ENCODE measurements at regions not wholly inside any gene's neighbourhood (a gene's known extent, or its start where the extent isn't known, plus 50 kb on each side); places are given as distances from the start of the nearest gene placed in this dataset.
"Not testable (repeated sequence)": the region's sequence is repeated elsewhere in the genome, so short reads cannot be mapped to it uniquely, and the experiment has no call there.

- no peak for DNase-seq (ENCODE audit: low spot score)
Measured at GRCh38 chr7:155396661-155397060, 61.3 kb upstream of the EN2 start.

DNA sequence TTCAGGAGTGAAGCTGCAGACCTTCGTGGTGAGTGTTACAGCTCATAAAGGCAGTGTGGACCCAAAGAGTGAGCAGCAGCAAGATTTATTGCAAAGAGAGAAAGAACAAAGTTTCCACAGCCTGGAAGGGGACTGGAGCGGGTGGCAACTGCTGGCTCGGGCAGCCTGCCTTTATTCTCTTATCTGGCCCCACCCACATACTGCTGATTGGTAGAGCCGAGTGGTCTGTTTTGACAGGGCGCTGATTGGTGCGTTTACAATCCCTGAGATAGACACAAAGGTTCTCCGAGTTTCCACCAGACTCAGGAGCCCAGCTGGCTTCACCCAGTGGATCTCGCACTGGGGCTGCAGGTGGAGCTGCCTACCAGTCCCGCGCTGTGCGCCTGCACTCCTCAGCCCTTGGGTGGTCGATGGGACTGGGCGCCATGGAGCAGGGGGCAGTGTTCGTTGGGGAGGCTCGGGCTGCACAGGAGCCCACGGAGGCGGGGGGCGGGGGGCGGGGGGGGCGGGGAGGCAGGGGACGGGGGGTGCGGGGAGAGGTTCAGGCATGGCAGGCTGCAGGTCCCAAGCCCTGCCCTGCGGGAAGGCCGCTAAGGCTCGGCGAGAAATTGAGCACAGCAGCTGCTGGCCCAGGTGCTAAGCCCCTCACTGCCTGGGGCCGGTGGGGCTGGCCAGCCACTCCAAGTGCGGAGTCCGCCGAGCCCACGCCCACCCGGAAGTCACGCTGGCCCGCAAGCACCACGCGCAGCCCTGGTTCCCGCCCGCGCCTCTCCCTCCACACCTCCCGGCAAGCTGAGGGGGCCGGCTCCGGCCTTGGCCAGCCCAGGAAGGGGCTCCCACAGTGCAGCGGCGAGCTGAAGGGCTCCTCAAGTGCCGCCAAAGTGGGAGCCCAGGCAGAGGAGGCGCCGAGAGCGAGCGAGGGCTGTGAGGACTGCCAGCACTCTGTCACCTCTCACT lies 59.9 kb upstream of the EN2 start:
- DNase-seq (ENCODE audit: low spot score), result not testable (repeated sequence)

DNA sequence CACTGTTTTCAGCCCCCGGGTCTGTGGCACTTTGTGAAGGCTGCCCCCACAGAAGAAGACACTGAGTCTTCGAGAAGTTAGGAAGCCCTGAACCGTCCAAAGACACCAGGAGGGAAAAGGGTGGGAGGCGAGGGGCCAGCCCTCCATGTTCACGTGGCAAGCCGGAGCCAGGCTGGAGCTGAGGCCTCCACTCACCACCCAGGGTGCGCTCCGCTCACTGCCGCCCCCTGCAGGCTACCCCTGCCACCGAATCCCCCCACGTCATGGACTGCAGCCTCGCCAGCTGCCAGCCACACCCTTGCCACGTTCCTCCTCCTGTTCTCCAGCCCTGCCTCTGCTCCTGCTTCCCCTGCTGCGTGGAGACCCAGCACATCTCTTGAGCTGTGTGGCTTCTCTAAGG lies 59.0 kb upstream of the EN2 start:
- peak; percentile 52 for DNase-seq (ENCODE audit: low spot score)

GRCh38 chr7:155399577-155399976 lies 58.4 kb upstream of the EN2 start:
- DNase-seq (ENCODE audit: low spot score), result no peak

DNA sequence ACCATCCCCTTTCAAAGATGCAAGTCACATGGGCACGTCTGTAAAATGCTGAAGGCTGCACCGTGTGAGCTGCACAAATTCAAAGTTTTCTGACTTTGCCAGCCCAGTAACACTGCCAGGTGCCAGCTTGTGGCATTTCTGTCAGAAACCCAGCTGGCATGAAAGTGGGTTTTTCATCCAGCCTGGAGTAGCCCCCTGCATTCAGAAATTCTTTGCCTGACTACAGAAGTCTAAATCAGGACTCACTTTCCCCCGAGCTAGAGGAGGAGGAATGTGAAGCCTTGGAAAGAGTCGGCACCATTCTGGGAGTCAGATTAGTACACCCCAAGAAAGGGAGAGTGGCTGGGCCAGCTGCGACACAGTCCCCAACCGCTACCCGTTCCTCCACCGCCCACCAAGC lies 56.7 kb upstream of the EN2 start:
- no peak for DNase-seq (ENCODE audit: low spot score)

- DNase-seq (ENCODE audit: low spot score), result no peak
Measured at GRCh38 chr7:155401884-155402283, 56.0 kb upstream of the EN2 start.

DNA sequence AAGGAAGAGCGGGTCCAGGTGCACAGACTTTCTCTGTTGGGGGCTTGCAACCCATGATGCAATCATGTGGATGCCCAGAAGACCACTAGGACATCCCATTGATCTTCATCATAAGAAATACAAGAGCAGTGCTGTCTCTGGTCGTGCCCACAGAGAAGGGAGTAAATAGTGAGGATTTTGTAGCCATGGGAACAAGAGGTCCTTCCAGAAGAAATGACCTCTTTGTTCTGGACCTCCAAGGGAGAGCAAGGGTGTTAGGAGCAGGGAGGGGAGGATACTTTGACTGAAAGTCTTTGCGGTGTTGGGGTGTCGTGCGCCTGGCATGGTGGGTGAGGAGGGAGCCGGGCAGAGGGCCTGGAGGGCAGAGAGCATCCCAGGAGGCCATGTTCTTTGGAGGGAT lies 55.0 kb upstream of the EN2 start:
- DNase-seq (ENCODE audit: low spot score), result no peak

- DNase-seq (ENCODE audit: low spot score), result no peak
Measured at GRCh38 chr7:155404976-155405375, 53.0 kb upstream of the EN2 start.

- peak; percentile 58 for DNase-seq (ENCODE audit: low spot score)
Measured at GRCh38 chr7:155405399-155406318, 52.3 kb upstream of the EN2 start.

GRCh38 chr7:155407799-155408198 lies 50.1 kb upstream of the EN2 start:
- no peak for DNase-seq (ENCODE audit: low spot score)

Measured in NAMALWA (cell line).